H1 (cell line): ENCODE measurements at regions not wholly inside any gene's neighbourhood (a gene's known extent, or its start where the extent isn't known, plus 50 kb on each side); places are given as distances from the start of the nearest gene placed in this dataset.

ENCODE experiments used
- CTCF ChIA-PET: fragments of 300-600 bp; sonication (Branson Sonifier 250); formaldehyde crosslinking; loops from one replicate; lab custom pipeline; 2021; ENCODE audit not compliant: partially characterized antibody; lab: Charles Lee
- POLR2A ChIA-PET: fragments of 300-600 bp; sonication (Branson Sonifier 250); formaldehyde crosslinking; loops from one replicate; lab custom pipeline; 2021; ENCODE audit warnings: inconsistent platforms; ENCODE audit not compliant: partially characterized antibody; lab: Charles Lee
- DNase-seq, 2 experiments: peaks; one replicate each; pipeline versions ENCODE4 v3.0.0 to v3.0.0-alpha.2; 2010 to 2022; ENCODE audit warnings: low spot score in 2 of 2, low read depth in 1 of 2, mixed read lengths in 1 of 2
- FAIRE-seq: peaks from 2 replicates; lab custom pipeline; 2011; peaks lifted over from hg19 to GRCh38; lab: Jason Lieb, UNC
- H2AFZ ChIP-seq: 2 replicates; pipeline ENCODE4 v1.8.1; 2012; ENCODE audit warnings: low read length, inconsistent platforms
- H2AK5ac ChIP-seq: 2 replicates; pipeline ENCODE4 v1.6.1; 2013; ENCODE audit warnings: low read depth, low read length
- H2BK120ac ChIP-seq: replicated peaks from 2 replicates; pipeline ENCODE3; 2013; ENCODE audit warnings: low read depth, low read length, inconsistent platforms
- H2BK12ac ChIP-seq: 2 replicates; pipeline ENCODE4 v1.6.1; 2013; ENCODE audit warnings: low read depth, low read length
- H2BK15ac ChIP-seq: 2 replicates; pipeline ENCODE4 v1.6.1; 2013; ENCODE audit warnings: low read length
- H2BK20ac ChIP-seq: 2 replicates; pipeline ENCODE4 v1.6.1; 2013; ENCODE audit warnings: low read length
- H2BK5ac ChIP-seq: 2 replicates; pipeline ENCODE4 v1.6.1; 2013; ENCODE audit warnings: low read depth, low read length
- H3K14ac ChIP-seq: 2 replicates; pipeline ENCODE4 v1.6.1; 2013; ENCODE audit warnings: inconsistent platforms; ENCODE audit not compliant: insufficient read length
- H3K18ac ChIP-seq: 2 replicates; pipeline ENCODE4 v1.6.1; 2013; ENCODE audit warnings: low read length; ENCODE audit errors: extremely low read depth
- H3K23ac ChIP-seq: 2 replicates; pipeline ENCODE4 v1.6.1; 2013; ENCODE audit warnings: inconsistent platforms; ENCODE audit not compliant: insufficient read length
- H3K23me2 ChIP-seq: 2 replicates; pipeline ENCODE4 v1.6.1; 2013; ENCODE audit warnings: low read depth, low read length
- H3K27ac ChIP-seq: 2 replicates; pipeline ENCODE4 v1.6.1; 2011; ENCODE audit warnings: low read depth, low read length, inconsistent platforms
- H3K27me3 ChIP-seq, 4 experiments: replicated peaks in 1 of 4; 1 replicate in 1 of 4; 2 replicates in 3 of 4; pipeline versions ENCODE4 v1.6.1 to v1.8.1; 2011 to 2013; ENCODE audit warnings: low read length in 3 of 4, mild to moderate bottlenecking in 3 of 4, inconsistent platforms in 2 of 4, mixed read lengths in 2 of 4, moderate library complexity in 1 of 4; ENCODE audit not compliant: control insufficient read depth in 3 of 4, insufficient read depth in 3 of 4; ENCODE audit errors: extremely low read depth in 1 of 4
- H3K36me3 ChIP-seq, 4 experiments: 2 replicates each; pipeline versions ENCODE4 v1.6.1 to v1.8.1; 2011 to 2013; ENCODE audit warnings: mild to moderate bottlenecking in 4 of 4, low read length in 3 of 4, moderate library complexity in 2 of 4, control low read depth in 1 of 4, inconsistent platforms in 1 of 4; ENCODE audit not compliant: insufficient read depth in 4 of 4, control insufficient read depth in 2 of 4
- H3K4ac ChIP-seq: replicated peaks from 2 replicates; pipeline ENCODE3; 2013; ENCODE audit warnings: low read length, low read depth, mixed read lengths, inconsistent platforms; ENCODE audit not compliant: insufficient read length
- H3K4me1 ChIP-seq, 4 experiments: replicated peaks in 1 of 4; 1 replicate in 1 of 4; 2 replicates in 3 of 4; pipeline versions ENCODE4 v1.6.1 to v1.8.1; 2011 to 2013; ENCODE audit warnings: low read length in 3 of 4, inconsistent platforms in 2 of 4, mixed read lengths in 1 of 4; ENCODE audit not compliant: insufficient read depth in 4 of 4, control insufficient read depth in 3 of 4
- H3K4me2 ChIP-seq, 2 experiments: 2 replicates each; pipeline versions ENCODE4 v1.6.1 to v1.8.1; 2011 to 2013; ENCODE audit warnings: low read depth in 2 of 2, low read length in 2 of 2, control low read depth in 1 of 2, inconsistent platforms in 1 of 2, mild to moderate bottlenecking in 1 of 2; ENCODE audit not compliant: insufficient read depth in 1 of 2
- H3K4me3 ChIP-seq, 4 experiments: fragments of 200-600, 300-600 bp in 1 of 4; sonication (generic), shearing (Covaris generic), sonication (Bioruptor Twin) in 1 of 4; 2 replicates each; pipeline versions ENCODE4 v1.5.1 to v1.8.1; 2011 to 2016; ENCODE audit warnings: low read length in 4 of 4, low read depth in 3 of 4, control low read depth in 2 of 4, inconsistent platforms in 2 of 4, mild to moderate bottlenecking in 2 of 4, mixed read lengths in 1 of 4, moderate library complexity in 1 of 4; ENCODE audit not compliant: insufficient read depth in 2 of 4; ENCODE audit errors: extremely low read depth in 1 of 4
- H3K56ac ChIP-seq: replicated peaks from 2 replicates; pipeline ENCODE3; 2013; ENCODE audit warnings: low read depth, mild to moderate bottlenecking, mixed read lengths, low read length, inconsistent platforms; ENCODE audit not compliant: insufficient read length
- H3K79me1 ChIP-seq: 2 replicates; pipeline ENCODE4 v1.6.1; 2013; ENCODE audit warnings: low read depth, low read length, control low read depth
- H3K79me2 ChIP-seq, 2 experiments: 2 replicates each; pipeline versions ENCODE4 v1.6.1 to v1.8.1; 2012 to 2013; ENCODE audit warnings: low read length in 2 of 2, mild to moderate bottlenecking in 2 of 2, inconsistent platforms in 1 of 2; ENCODE audit not compliant: insufficient read depth in 2 of 2, control insufficient read depth in 1 of 2
- H3K9ac ChIP-seq, 4 experiments: replicated peaks in 1 of 4; 1 replicate in 1 of 4; 2 replicates in 3 of 4; pipeline versions ENCODE4 v1.6.1 to v1.8.1; 2011 to 2013; ENCODE audit warnings: low read depth in 3 of 4, low read length in 3 of 4, control low read depth in 2 of 4, mild to moderate bottlenecking in 2 of 4, moderate library complexity in 2 of 4, inconsistent platforms in 1 of 4; ENCODE audit errors: extremely low read depth in 1 of 4
- H3K9me3 ChIP-seq, 2 experiments: 2 replicates each; pipeline versions ENCODE4 v1.6.1 to v1.8.1; 2012 to 2013; ENCODE audit warnings: mild to moderate bottlenecking in 2 of 2, moderate library complexity in 2 of 2, control low read depth in 1 of 2, inconsistent platforms in 1 of 2, low read depth in 1 of 2, low read length in 1 of 2, mixed read lengths in 1 of 2; ENCODE audit not compliant: insufficient read depth in 2 of 2
- H4K20me1 ChIP-seq, 2 experiments: replicated peaks in 1 of 2; 2 replicates each; pipeline versions ENCODE3 to v1.8.1; 2011 to 2013; ENCODE audit warnings: inconsistent platforms in 2 of 2, low read length in 2 of 2, mild to moderate bottlenecking in 1 of 2; ENCODE audit not compliant: insufficient read depth in 2 of 2, control insufficient read depth in 1 of 2
- H4K5ac ChIP-seq: 2 replicates; pipeline ENCODE4 v1.6.1; 2013; ENCODE audit warnings: low read length, low read depth, mixed read lengths, inconsistent platforms; ENCODE audit not compliant: insufficient read length
- H4K8ac ChIP-seq: 2 replicates; pipeline ENCODE4 v1.8.0; 2013; ENCODE audit warnings: mild to moderate bottlenecking, moderate library complexity, low read length, inconsistent platforms; ENCODE audit not compliant: insufficient read depth; ENCODE audit errors: extremely low read depth
- H4K91ac ChIP-seq: replicated peaks from 2 replicates; pipeline ENCODE3; 2013; ENCODE audit warnings: low read length, mixed read lengths, inconsistent platforms; ENCODE audit not compliant: insufficient read length
- ATF3 ChIP-seq: IDR thresholded peaks from 2 replicates; pipeline ENCODE4 v1.6.1; 2011; ENCODE audit warnings: low read depth, mild to moderate bottlenecking, low read length; ENCODE audit not compliant: insufficient read depth
- CBX5 ChIP-seq: fragments of 300-800, 300-1000 bp; sonication (generic); IDR thresholded peaks from 2 replicates; pipeline ENCODE4 v1.7.1; 2016; ENCODE audit warnings: antibody characterized with exemption, low read length, low read depth
- RFX5 ChIP-seq: IDR thresholded peaks from 2 replicates; pipeline ENCODE4 v1.6.1; 2011; ENCODE audit warnings: low read depth, low read length, improper control_type of control experiment, borderline replicate concordance
- SIRT6 ChIP-seq: IDR thresholded peaks from one replicate; pipeline ENCODE4 v1.7.1; 2012; ENCODE audit warnings: low read length, inconsistent platforms
- SP1 ChIP-seq: IDR thresholded peaks from 2 replicates; pipeline ENCODE4 v1.6.1; 2011; ENCODE audit warnings: low read depth, low read length
- WGBS, 2 experiments: shearing (Covaris generic) in 1 of 2; methylation state at CpG; one replicate each; pipeline versions ENCODE4 v1.1.6 to v1.1.7; 2013 to 2015; ENCODE audit warnings: low lambda C conversion rate in 2 of 2, mixed read lengths in 2 of 2, inconsistent platforms in 1 of 2, low coverage in 1 of 2, missing lambda C conversion rate in 1 of 2; ENCODE audit not compliant: insufficient replicate concordance in 2 of 2, insufficient coverage in 1 of 2, insufficient read length in 1 of 2; ENCODE audit errors: extremely low coverage in 1 of 2, missing lambda C conversion rate in 1 of 2; 5-methylcytosine and 5-hydroxymethylcytosine counted together

- Histone ChIP-seq H2BK15ac (no peak overlapping the region; the same call in 1 of the 2 replicates), H2BK12ac (no peak overlapping the region), H3K79me1 (no peaks in the 10 kb centered on the region), H2AFZ (no peak overlapping the region), H2BK20ac (no peak overlapping the region), H3K4me2 (no peak overlapping the region), H3K9me3 (no peaks in the 10 kb centered on the region; a peak in 1 of 4 replicates), H3K18ac (no peak overlapping the region), H2AK5ac (no peak overlapping the region), H4K8ac (no peak overlapping the region), H3K56ac (no peak overlapping the region), H3K9ac (no peak overlapping the region), H3K27me3 (peaks cover 0 to 3% (median 0%) of the 10 kb centered on the region in 4 experiments; a peak in 1 of 7 replicates), H3K4me3 (no peak overlapping the region), H3K4me1 (peaks cover 0 to 6% (median 2%) of the 10 kb centered on the region in 4 experiments; a peak in 2 of 7 replicates), H4K5ac (no peak overlapping the region), H2BK5ac (no peak overlapping the region), H3K27ac (no peak overlapping the region), H3K23ac (no peak overlapping the region), H2BK120ac (no peak overlapping the region), H4K20me1 (no peaks in the 10 kb centered on the region), H3K36me3 (no peaks in the 10 kb centered on the region), H3K23me2 (peaks cover 6% of the 10 kb centered on the region; the same call in 1 of the 2 replicates), H4K91ac (no peak overlapping the region), H3K4ac (no peak overlapping the region), H3K14ac (no peak overlapping the region), H3K79me2 (no peaks in the 10 kb centered on the region)
- TF ChIP-seq RFX5: no peak
- TF ChIP-seq SP1: no peak
- TF ChIP-seq ATF3: no peak
- TF ChIP-seq SIRT6: no peak
- TF ChIP-seq CBX5: no peak
- POLR2A ChIA-PET: interaction anchor here (1.0 to 4.8 kb wide), 7 partner anchors 11 to 87 kb away, joined by 3 to 52 read pairs (median 4); no protein-coding TSS in a partner anchor
- DNase-seq: no peak
- CTCF ChIA-PET: interaction anchor here (0.8 to 4.8 kb wide), 8 partner anchors 10 to 280 kb away, joined by 3 to 34 read pairs (median 4); no protein-coding TSS in a partner anchor
- FAIRE-seq: no peak
- WGBS, 2 experiments: 95% methylated on average over 5 of the region's 5 CpGs; no CpG with 5 or more reads in 1 of the 2 experiments
Observed at GRCh38 chr22:45084400-45084920, 74.7 kb upstream of the PHF21B start.
